ENCODE measurements at regions not wholly inside any gene's neighbourhood (a gene's known extent, or its start where the extent isn't known, plus 50 kb on each side); places are given as distances from the start of the nearest gene placed in this dataset.

GRCh38 chr14:87805315-87805723, 187.7 kb downstream of the GALC start:
- H3K4me3 ChIP-seq (ENCODE audit: low read depth, low read length), result no peak overlapping the region
- TF ChIP-seq POLR2A (IDR thresholded peaks at IDR 0.05; ENCODE audit: extremely low read depth, insufficient read length), result no peak
- TF ChIP-seq, protein P1, sequence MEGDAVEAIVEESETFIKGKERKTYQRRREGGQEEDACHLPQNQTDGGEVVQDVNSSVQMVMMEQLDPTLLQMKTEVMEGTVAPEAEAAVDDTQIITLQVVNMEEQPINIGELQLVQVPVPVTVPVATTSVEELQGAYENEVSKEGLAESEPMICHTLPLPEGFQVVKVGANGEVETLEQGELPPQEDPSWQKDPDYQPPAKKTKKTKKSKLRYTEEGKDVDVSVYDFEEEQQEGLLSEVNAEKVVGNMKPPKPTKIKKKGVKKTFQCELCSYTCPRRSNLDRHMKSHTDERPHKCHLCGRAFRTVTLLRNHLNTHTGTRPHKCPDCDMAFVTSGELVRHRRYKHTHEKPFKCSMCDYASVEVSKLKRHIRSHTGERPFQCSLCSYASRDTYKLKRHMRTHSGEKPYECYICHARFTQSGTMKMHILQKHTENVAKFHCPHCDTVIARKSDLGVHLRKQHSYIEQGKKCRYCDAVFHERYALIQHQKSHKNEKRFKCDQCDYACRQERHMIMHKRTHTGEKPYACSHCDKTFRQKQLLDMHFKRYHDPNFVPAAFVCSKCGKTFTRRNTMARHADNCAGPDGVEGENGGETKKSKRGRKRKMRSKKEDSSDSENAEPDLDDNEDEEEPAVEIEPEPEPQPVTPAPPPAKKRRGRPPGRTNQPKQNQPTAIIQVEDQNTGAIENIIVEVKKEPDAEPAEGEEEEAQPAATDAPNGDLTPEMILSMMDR (IDR thresholded peaks at IDR 0.05; ENCODE audit: low read depth, low read length), result peak; percentile 81
- DNase-seq (ENCODE audit: low read depth), result peak; percentile 47

- TF ChIP-seq, protein P1 (IDR thresholded peaks at IDR 0.05; ENCODE audit: low read depth, low read length), result no peak
- TF ChIP-seq POLR2A (IDR thresholded peaks at IDR 0.05; ENCODE audit: extremely low read depth, insufficient read length), result no peak
- TF ChIP-seq MYC (IDR thresholded peaks at IDR 0.05; ENCODE audit: low read depth, low read length), result no peak
- TF ChIP-seq MAX (IDR thresholded peaks at IDR 0.05; ENCODE audit: low read depth, low read length), result no peak
- DNase-seq (ENCODE audit: low read depth), result no peak
- no peak overlapping the region for H3K4me3 ChIP-seq (ENCODE audit: low read depth, low read length)
Observed at GRCh38 chr14:87800216-87800615, 192.8 kb downstream of the GALC start.

DNA sequence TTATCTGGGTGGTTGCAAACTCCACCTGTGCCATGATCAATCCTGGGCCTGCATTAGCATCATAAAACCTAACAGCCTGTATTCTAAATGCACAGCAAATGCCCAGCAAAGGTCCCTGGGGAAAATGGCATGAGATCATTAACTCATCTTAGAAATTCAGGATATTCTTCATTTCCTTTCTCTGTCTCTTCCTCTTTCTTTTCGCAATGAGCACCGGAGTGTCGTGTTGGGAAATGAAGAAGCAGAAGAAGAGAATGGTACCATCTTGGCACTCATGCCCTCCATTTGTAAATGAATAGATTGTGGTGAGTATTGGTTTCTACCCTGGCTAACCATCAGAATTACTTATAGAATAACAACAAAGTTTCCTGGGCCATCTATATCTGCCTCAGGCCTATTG, 193.6 kb downstream of the GALC start:
- no peak for DNase-seq (ENCODE audit: low read depth)
- H3K4me3 ChIP-seq (ENCODE audit: low read depth, low read length), result no peak overlapping the region
- no peak for TF ChIP-seq MAX (IDR thresholded peaks at IDR 0.05; ENCODE audit: low read depth, low read length)
- TF ChIP-seq MYC (IDR thresholded peaks at IDR 0.05; ENCODE audit: low read depth, low read length), result no peak
- TF ChIP-seq, protein P1 (IDR thresholded peaks at IDR 0.05; ENCODE audit: low read depth, low read length), result no peak
- TF ChIP-seq POLR2A (IDR thresholded peaks at IDR 0.05; ENCODE audit: extremely low read depth, insufficient read length), result no peak

DNA sequence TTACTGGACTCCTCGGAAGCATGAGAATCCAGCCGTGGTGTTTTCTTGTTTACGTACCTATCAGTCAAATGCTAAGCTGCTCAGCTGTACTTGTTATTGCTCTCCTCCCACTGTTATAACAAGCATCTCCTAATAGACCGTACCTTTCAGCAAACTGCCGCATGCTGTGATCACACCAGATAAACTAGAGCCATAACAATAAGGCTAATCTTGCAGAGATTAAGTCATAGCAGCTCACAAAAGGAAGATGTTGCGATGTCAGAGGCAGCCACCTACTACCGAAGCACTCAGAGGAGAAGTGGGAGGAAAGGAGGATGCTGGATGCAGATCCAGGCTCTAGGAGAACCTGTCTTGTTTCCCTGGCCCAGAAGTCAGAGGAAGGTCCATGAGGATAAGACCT, 196.0 kb downstream of the GALC start:
- H3K4me3 ChIP-seq (ENCODE audit: low read depth, low read length), result no peak overlapping the region
- no peak for TF ChIP-seq MAX (IDR thresholded peaks at IDR 0.05; ENCODE audit: low read depth, low read length)
- TF ChIP-seq POLR2A (IDR thresholded peaks at IDR 0.05; ENCODE audit: extremely low read depth, insufficient read length), result no peak
- DNase-seq (ENCODE audit: low read depth), result no peak

GRCh38 chr14:87794561-87794960, 198.4 kb downstream of the GALC start:
- DNase-seq (ENCODE audit: low read depth), result no peak
- no peak overlapping the region for H3K4me3 ChIP-seq (ENCODE audit: low read depth, low read length)
- TF ChIP-seq MYC (IDR thresholded peaks at IDR 0.05; ENCODE audit: low read depth, low read length) (no peak), POLR2A (IDR thresholded peaks at IDR 0.05; ENCODE audit: extremely low read depth, insufficient read length) (no peak), MAX (IDR thresholded peaks at IDR 0.05; ENCODE audit: low read depth, low read length) (no peak)
- TF ChIP-seq, protein P1 (IDR thresholded peaks at IDR 0.05; ENCODE audit: low read depth, low read length), result no peak

GRCh38 chr14:87785897-87786296, 207.1 kb downstream of the GALC start:
- DNase-seq (ENCODE audit: low read depth), result no peak
- TF ChIP-seq MAX (IDR thresholded peaks at IDR 0.05; ENCODE audit: low read depth, low read length) (no peak), POLR2A (IDR thresholded peaks at IDR 0.05; ENCODE audit: extremely low read depth, insufficient read length) (no peak), MYC (IDR thresholded peaks at IDR 0.05; ENCODE audit: low read depth, low read length) (no peak)
- no peak overlapping the region for H3K4me3 ChIP-seq (ENCODE audit: low read depth, low read length)

DNA sequence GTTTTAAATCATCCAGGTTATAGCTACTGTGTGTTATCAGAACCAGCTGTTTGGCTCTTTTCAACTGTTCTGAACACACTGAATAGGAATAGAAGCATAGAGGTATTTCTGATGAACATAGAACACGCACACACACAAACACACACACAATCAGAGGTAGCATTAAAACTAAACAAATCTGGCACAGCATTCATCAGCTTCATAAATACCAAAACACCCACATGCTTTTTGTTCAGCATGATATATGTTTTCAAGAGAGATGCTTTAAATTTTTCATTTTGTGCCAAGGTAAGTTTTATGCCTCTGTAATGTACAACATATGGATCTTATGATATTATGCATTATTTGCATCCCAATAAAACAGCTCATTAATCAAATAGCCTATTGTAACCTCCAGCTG, 208.6 kb downstream of the GALC start:
- no peak for TF ChIP-seq POLR2A (IDR thresholded peaks at IDR 0.05; ENCODE audit: extremely low read depth, insufficient read length)
- TF ChIP-seq, protein P1 (IDR thresholded peaks at IDR 0.05; ENCODE audit: low read depth, low read length), result no peak
- DNase-seq (ENCODE audit: low read depth), result no peak
- no peak overlapping the region for H3K4me3 ChIP-seq (ENCODE audit: low read depth, low read length)

All from NB4 (cell line).